OCI-LY7 (cell line): ENCODE measurements at regions not wholly inside any gene's neighbourhood (a gene's known extent, or its start where the extent isn't known, plus 50 kb on each side); places are given as distances from the start of the nearest gene placed in this dataset.

Experiments
- BruUV-seq: library from RNA; stranded (reverse); fragments of 400-500 nt; replicated peaks from 2 replicates; lab custom pipeline; 2021; lab: Mats Ljungman, UMichigan
- CTCF ChIA-PET: fragments of 300-600 bp; sonication (Branson Sonifier 250); formaldehyde crosslinking; loops from one replicate; lab custom pipeline; 2022; ENCODE audit warnings: antibody characterized with exemption; ENCODE audit not compliant: unreplicated experiment; lab: Charles Lee
- POLR2A ChIA-PET: fragments of 300-600 bp; sonication (Branson Sonifier 250); formaldehyde crosslinking; loops from one replicate; lab custom pipeline; 2022; ENCODE audit warnings: antibody characterized with exemption; lab: Charles Lee
- DNase-seq: peaks from one replicate; pipeline ENCODE4 v3.0.0-alpha.2; 2015; ENCODE audit warnings: low spot score
- H2AFZ ChIP-seq: fragments of 200-600 bp; sonication (generic), shearing (Covaris generic); 2 replicates; pipeline ENCODE4 v1.6.1; 2014; ENCODE audit warnings: mild to moderate bottlenecking, antibody characterized with exemption, low read length, moderate library complexity
- H3K27ac ChIP-seq: fragments of 200-600 bp; sonication (generic); 2 replicates; pipeline ENCODE4 v1.5.1; 2014; ENCODE audit warnings: mixed run types, low read depth, mild to moderate bottlenecking, moderate library complexity, low read length, inconsistent platforms; ENCODE audit not compliant: poor library complexity, severe bottlenecking
- H3K36me3 ChIP-seq: fragments of 200-600 bp; sonication (generic); 2 replicates; pipeline ENCODE4 v1.6.1; 2014; ENCODE audit warnings: mild to moderate bottlenecking, antibody characterized with exemption, low read length, moderate library complexity, mixed read lengths; ENCODE audit not compliant: insufficient read depth
- H3K4me1 ChIP-seq: fragments of 200-600 bp; sonication (generic); 2 replicates; pipeline ENCODE4 v1.5.1; 2014; ENCODE audit warnings: mild to moderate bottlenecking, low read length; ENCODE audit not compliant: insufficient read depth, poor library complexity, severe bottlenecking
- H3K4me2 ChIP-seq: fragments of 200-600 bp; sonication (generic); 2 replicates; pipeline ENCODE4 v1.6.1; 2014; ENCODE audit warnings: mild to moderate bottlenecking, low read length
- H3K4me3 ChIP-seq: fragments of 200-600 bp; sonication (generic); 2 replicates; pipeline ENCODE4 v1.5.1; 2014; ENCODE audit warnings: mild to moderate bottlenecking, low read depth, low read length; ENCODE audit not compliant: poor library complexity, severe bottlenecking
- H3K79me2 ChIP-seq: fragments of 200-600 bp; sonication (generic); 2 replicates; pipeline ENCODE4 v1.6.1; 2016; ENCODE audit warnings: low read depth, mild to moderate bottlenecking, low read length, moderate library complexity, mixed read lengths; ENCODE audit not compliant: insufficient read depth
- H3K9me2 ChIP-seq: fragments of 200-600 bp; sonication (generic); 2 replicates; pipeline ENCODE4 v1.6.1; 2016; ENCODE audit warnings: mild to moderate bottlenecking, low read length, mixed read lengths; ENCODE audit not compliant: insufficient read depth
- H3K9me3 ChIP-seq: fragments of 200-600 bp; sonication (generic); 2 replicates; pipeline ENCODE4 v1.6.1; 2014; ENCODE audit warnings: mild to moderate bottlenecking, mixed run types, low read length, mixed read lengths
- H4K20me1 ChIP-seq: fragments of 200-600 bp; sonication (generic); 2 replicates; pipeline ENCODE4 v1.6.1; 2014; ENCODE audit warnings: mild to moderate bottlenecking, antibody characterized with exemption, low read length, moderate library complexity, mixed read lengths; ENCODE audit not compliant: insufficient read depth
- CTCF ChIP-seq: fragments of 200-600 bp; sonication (generic); conservative IDR thresholded peaks from 2 replicates; pipeline ENCODE4 v1.5.1; 2014; ENCODE audit warnings: mild to moderate bottlenecking, antibody characterized with exemption, low read length, moderate library complexity, mixed read lengths
- EZH2phosphoT487 ChIP-seq: fragments of 200-600 bp; sonication (generic); IDR thresholded peaks from 2 replicates; pipeline ENCODE4 v1.6.1; 2018; ENCODE audit warnings: low read depth, borderline replicate concordance, mild to moderate bottlenecking, mixed run types, antibody characterized with exemption, low read length, moderate library complexity, mixed read lengths
- intact Hi-C: fragments of 100-400 bp; cut with micrococcal nuclease; formaldehyde crosslinking; loops from one replicate; pipeline ENCODE4 v1.10.0; 2022; ENCODE audit not compliant: unreplicated experiment

DNA sequence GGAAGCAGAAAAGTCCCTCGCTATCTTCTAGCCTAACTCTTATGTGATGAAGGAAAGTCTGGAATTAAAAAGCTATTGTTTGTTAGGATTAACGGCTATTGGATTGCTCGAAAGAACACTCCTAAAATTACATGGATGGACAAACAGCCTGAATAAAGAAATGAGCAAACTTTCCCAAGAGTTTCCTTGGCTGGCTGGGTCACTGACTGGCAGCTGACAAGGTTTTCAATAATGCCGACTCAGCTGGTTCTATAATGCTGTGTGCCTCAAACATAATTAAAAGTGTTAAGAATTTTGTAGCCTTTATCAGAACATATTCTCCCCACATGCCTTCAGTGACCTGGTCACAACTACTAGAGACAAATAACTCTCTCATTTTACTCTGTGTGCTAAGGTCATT lies 142.9 kb upstream of the ADAMTS9 start:
- H3K36me3 ChIP-seq, result no peaks in the 10 kb centered on the region
- CTCF ChIA-PET, result no interaction called here
- H3K4me2 ChIP-seq, result no peak overlapping the region
- H3K9me3 ChIP-seq, result no peaks in the 10 kb centered on the region
- no peak overlapping the region for H3K27ac ChIP-seq
- H3K4me3 ChIP-seq, result no peak overlapping the region
- no peak for DNase-seq
- TF ChIP-seq EZH2phosphoT487, result no peak
- TF ChIP-seq CTCF, result no peak
- BruUV-seq, result no TSS peak
- H4K20me1 ChIP-seq, result no peaks in the 10 kb centered on the region
- POLR2A ChIA-PET, result no interaction called here
- H3K4me1 ChIP-seq, result no peaks in the 10 kb centered on the region
- no peaks in the 10 kb centered on the region for H3K9me2 ChIP-seq
- no peak overlapping the region for H2AFZ ChIP-seq
- H3K79me2 ChIP-seq, result no peaks in the 10 kb centered on the region
- intact Hi-C loops, result no loop called here

DNA sequence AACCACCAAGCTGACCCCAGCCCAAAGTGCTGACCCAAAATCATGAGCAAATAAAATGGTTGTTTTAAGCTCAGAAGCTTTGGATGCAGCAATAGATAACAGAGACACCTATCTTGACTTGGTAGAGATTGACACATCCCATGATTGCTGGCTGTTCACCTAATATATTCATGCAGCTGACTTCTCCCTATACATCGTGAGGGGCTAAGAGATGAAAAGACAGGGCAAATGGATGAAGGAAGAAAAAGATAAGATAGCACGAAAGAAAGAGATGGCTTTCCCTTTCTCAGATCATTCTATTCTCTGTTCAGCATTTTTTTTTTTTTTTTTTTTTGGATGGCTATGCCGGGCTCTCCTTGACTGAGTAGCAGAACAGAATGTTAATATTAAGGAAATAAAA lies 141.5 kb upstream of the ADAMTS9 start:
- H3K4me1 ChIP-seq, result no peaks in the 10 kb centered on the region
- no TSS peak for BruUV-seq
- TF ChIP-seq EZH2phosphoT487, result no peak
- no peak for TF ChIP-seq CTCF

GRCh38 chr3:64828276-64828675 lies 140.5 kb upstream of the ADAMTS9 start:
- Histone ChIP-seq H3K27ac (no peak overlapping the region), H3K36me3 (no peaks in the 10 kb centered on the region), H2AFZ (no peak overlapping the region), H4K20me1 (no peaks in the 10 kb centered on the region), H3K4me2 (no peak overlapping the region), H3K4me1 (no peaks in the 10 kb centered on the region), H3K79me2 (no peaks in the 10 kb centered on the region), H3K9me3 (no peaks in the 10 kb centered on the region), H3K9me2 (no peaks in the 10 kb centered on the region), H3K4me3 (no peak overlapping the region)
- DNase-seq, result no peak
- intact Hi-C loops, result no loop called here
- no peak for TF ChIP-seq EZH2phosphoT487
- no peak for TF ChIP-seq CTCF
- BruUV-seq, result no TSS peak
- ChIA-PET POLR2A (no interaction called here), CTCF (no interaction called here)

More for the DNA sequence above, 141.5 kb upstream of the ADAMTS9 start:
- Histone ChIP-seq H3K4me2 (no peak overlapping the region), H3K9me2 (no peaks in the 10 kb centered on the region), H3K36me3 (no peaks in the 10 kb centered on the region), H3K79me2 (no peaks in the 10 kb centered on the region), H4K20me1 (no peaks in the 10 kb centered on the region), H3K4me3 (no peak overlapping the region), H3K27ac (no peak overlapping the region), H2AFZ (no peak overlapping the region), H3K9me3 (no peaks in the 10 kb centered on the region)
- intact Hi-C loops, result no loop called here
- no peak for DNase-seq
- ChIA-PET POLR2A (no interaction called here), CTCF (no interaction called here)
